Esophagus mucosa (tissue), 1 donor: ENCODE measurements at regions not wholly inside any gene's neighbourhood (a gene's known extent, or its start where the extent isn't known, plus 50 kb on each side); places are given as distances from the start of the nearest gene placed in this dataset.

Source experiments
- ATAC-seq: fragments of 200-7000 bp; cut with Tn5 transposase; one replicate; pipeline ENCODE4 v1.9.1; 2020
- donor health status: DM: yes; HTN: yes; CAD: no.

GRCh38 chr10:33688506-33688905 is 354.0 kb upstream of the NRP1 start:
- ATAC-seq = no peak

- ATAC-seq = no peak
Measured at GRCh38 chr10:33684211-33684611, 349.7 kb upstream of the NRP1 start.

- no peak for ATAC-seq
Measured at GRCh38 chr10:33681595-33681994, 347.1 kb upstream of the NRP1 start.

GRCh38 chr10:33680036-33680435 is 345.6 kb upstream of the NRP1 start:
- no peak for ATAC-seq

- ATAC-seq = no peak
Measured at GRCh38 chr10:33676606-33677339, 342.3 kb upstream of the NRP1 start.

GRCh38 chr10:33674986-33675599 is 340.6 kb upstream of the NRP1 start:
- no peak for ATAC-seq

- no peak for ATAC-seq
Measured at GRCh38 chr10:33674491-33674890, 340.0 kb upstream of the NRP1 start.

GRCh38 chr10:33673839-33674415 is 339.5 kb upstream of the NRP1 start:
- no peak for ATAC-seq

GRCh38 chr10:33669904-33670303 is 335.4 kb upstream of the NRP1 start:
- ATAC-seq = no peak

- no peak for ATAC-seq
Measured at GRCh38 chr10:33666686-33667480, 332.4 kb upstream of the NRP1 start.

GRCh38 chr10:33665501-33665900 is 331.0 kb upstream of the NRP1 start:
- ATAC-seq = no peak

GRCh38 chr10:33664070-33664469 is 329.6 kb upstream of the NRP1 start:
- no peak for ATAC-seq

- ATAC-seq = peak; percentile 59
Measured at GRCh38 chr10:33661580-33662336, 327.3 kb upstream of the NRP1 start.

- ATAC-seq = no peak
Measured at GRCh38 chr10:33660329-33660728, 325.9 kb upstream of the NRP1 start.

GRCh38 chr10:33657913-33658312 is 323.4 kb upstream of the NRP1 start:
- ATAC-seq = no peak

GRCh38 chr10:33657154-33657908 is 322.9 kb upstream of the NRP1 start:
- ATAC-seq = no peak

GRCh38 chr10:33655921-33656320 is 321.5 kb upstream of the NRP1 start:
- no peak for ATAC-seq

GRCh38 chr10:33655165-33655815 is 320.8 kb upstream of the NRP1 start:
- ATAC-seq = no peak

- no peak for ATAC-seq
Measured at GRCh38 chr10:33653584-33654367, 319.3 kb upstream of the NRP1 start.

GRCh38 chr10:33652870-33653269 is 318.4 kb upstream of the NRP1 start:
- no peak for ATAC-seq
